Erythroblast (primary cell): ENCODE measurements at regions not wholly inside any gene's neighbourhood (a gene's known extent, or its start where the extent isn't known, plus 50 kb on each side); places are given as distances from the start of the nearest gene placed in this dataset.

Source experiments
- GATA1 ChIP-seq: IDR thresholded peaks from 2 replicates; pipeline ENCODE4 v1.6.1; 2011; ENCODE audit warnings: low read depth, mild to moderate bottlenecking, control low read depth, low read length, moderate library complexity
- POLR2A ChIP-seq: IDR thresholded peaks from 2 replicates; pipeline ENCODE4 v1.6.1; 2011; ENCODE audit warnings: mild to moderate bottlenecking, low read length

DNA sequence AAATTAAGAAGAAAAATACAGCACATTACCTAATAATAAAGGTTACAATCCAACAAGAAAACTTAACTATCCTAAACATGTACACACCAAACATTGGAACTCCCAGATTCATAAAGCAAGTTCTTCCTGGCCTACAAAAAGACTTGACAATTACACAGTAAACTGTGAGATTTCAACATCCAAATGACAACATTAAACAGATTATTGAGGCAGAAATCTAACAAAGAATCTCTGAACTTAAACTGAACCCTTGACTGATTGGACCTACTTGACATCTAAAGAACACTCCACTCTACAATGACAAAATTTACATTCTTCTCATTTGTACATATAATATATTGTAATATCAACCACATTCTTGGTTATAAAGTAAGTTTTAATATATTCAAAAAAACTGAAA, 1341.3 kb downstream of the LRFN5 start:
- no peak for TF ChIP-seq POLR2A
- no peak for TF ChIP-seq GATA1
